A549 (cell line): ENCODE measurements at regions not wholly inside any gene's neighbourhood (a gene's known extent, or its start where the extent isn't known, plus 50 kb on each side); places are given as distances from the start of the nearest gene placed in this dataset.

Experiments
- ATAC-seq, 2 experiments: fragments of 200-7000 bp in 1 of 2; fragments of >200 bp in 1 of 2; cut with Nextera tagmentation in 1 of 2; cut with Tn5 transposase in 1 of 2; 3 replicates each; pipeline versions ENCODE4 v1.8.0 to v1.9.1; 2018 to 2020; ENCODE audit warnings: mild to moderate bottlenecking in 1 of 2, moderate library complexity in 1 of 2
- CTCF ChIA-PET: fragments of 300-600 bp; sonication (Branson Sonifier 250); formaldehyde crosslinking; extraction: SDS; loops from one replicate; lab custom pipeline; 2021; ENCODE audit warnings: antibody characterized with exemption, inconsistent platforms; lab: Yijun Ruan, JAX
- POLR2A ChIA-PET: fragments of 350-600 bp; formaldehyde crosslinking; extraction: SDS; loops from one replicate; lab custom pipeline; 2021; ENCODE audit warnings: antibody characterized with exemption, inconsistent platforms; lab: Yijun Ruan, JAX
- DNase-seq, 2 experiments: peaks; one replicate each; pipeline versions ENCODE4 v3.0.0 to v3.0.0-alpha.2; 2011 to 2016; ENCODE audit warnings: low read depth in 1 of 2, low spot score in 1 of 2
- FAIRE-seq: peaks from 2 replicates; lab custom pipeline; 2011; peaks lifted over from hg19 to GRCh38; lab: Jason Lieb, UNC
- H3K27ac ChIP-seq, 2 experiments: fragments of >200 bp; sonication (Bioruptor Twin); formaldehyde crosslinking; 3 replicates each; pipeline ENCODE4 v1.5.1; 2016 to 2017
- H3K4me1 ChIP-seq: fragments of >200 bp; sonication (Bioruptor Twin); formaldehyde crosslinking; 3 replicates; pipeline ENCODE4 v1.6.1; 2016
- H3K4me2 ChIP-seq: fragments of >200 bp; sonication (Bioruptor Twin); formaldehyde crosslinking; 3 replicates; pipeline ENCODE4 v1.6.1; 2016
- H3K4me3 ChIP-seq: fragments of >200 bp; sonication (Bioruptor Twin); formaldehyde crosslinking; 3 replicates; pipeline ENCODE4 v1.5.1; 2016
- H3K9me3 ChIP-seq: fragments of >200 bp; sonication (Bioruptor Twin); formaldehyde crosslinking; 3 replicates; pipeline ENCODE4 v1.6.1; 2016
- BHLHE40 ChIP-seq: IDR thresholded peaks from 2 replicates; pipeline ENCODE4 v1.6.1; 2012; ENCODE audit warnings: low read depth, low read length, inconsistent platforms
- CBX2 ChIP-seq: fragments of 200-600 bp; sonication (generic); IDR thresholded peaks from 2 replicates; pipeline ENCODE4 v1.6.1; 2016; ENCODE audit warnings: low read depth, mild to moderate bottlenecking, borderline replicate concordance
- CEBPB ChIP-seq, 2 experiments: fragments of >200 bp in 1 of 2; sonication (Bioruptor Twin) in 1 of 2; formaldehyde crosslinking in 1 of 2; IDR thresholded peaks; 2 replicates each; pipeline ENCODE4 v1.6.1; 2012 to 2016
- CHD4 ChIP-seq: fragments of 200-600 bp; sonication (generic); IDR thresholded peaks from 2 replicates; pipeline ENCODE4 v1.6.1; 2016; ENCODE audit warnings: antibody characterized with exemption, mild to moderate bottlenecking, borderline replicate concordance
- EHMT2 ChIP-seq: fragments of 200-600 bp; sonication (generic); IDR thresholded peaks from 2 replicates; pipeline ENCODE4 v1.6.1; 2016; ENCODE audit warnings: antibody characterized with exemption, low read depth, mild to moderate bottlenecking, moderate library complexity
- FOXS1 ChIP-seq: fragments of 250-450 bp; sonication (Bioruptor Pico); IDR thresholded peaks from 2 replicates; pipeline ENCODE4 v1.5.0; 2020; ENCODE audit warnings: mild to moderate bottlenecking, moderate library complexity
- GATA3 ChIP-seq: IDR thresholded peaks from 2 replicates; pipeline ENCODE4 v1.6.1; 2012; ENCODE audit warnings: borderline replicate concordance
- HOXB13 ChIP-seq: fragments of 250-450 bp; sonication (Bioruptor Pico); IDR thresholded peaks from 2 replicates; pipeline ENCODE4 v1.5.0; 2020; ENCODE audit warnings: low read depth, mild to moderate bottlenecking, moderate library complexity
- JUN ChIP-seq, 2 experiments: fragments of >200 bp; sonication (Bioruptor Twin); formaldehyde crosslinking; IDR thresholded peaks; 2 replicates in 1 of 2; 3 replicates in 1 of 2; pipeline ENCODE4 v1.6.1; 2016 to 2017
- JUNB ChIP-seq: fragments of >200 bp; sonication (Bioruptor Twin); formaldehyde crosslinking; IDR thresholded peaks from 2 replicates; pipeline ENCODE4 v1.6.1; 2016
- NFE2L2 ChIP-seq: fragments of 150-350 bp; conservative IDR thresholded peaks from 2 replicates; pipeline ENCODE4 v1.6.1; 2014; ENCODE audit warnings: low read length
- SMC3 ChIP-seq: fragments of >200 bp; sonication (Bioruptor Twin); formaldehyde crosslinking; IDR thresholded peaks from 3 replicates; pipeline ENCODE4 v1.6.1; 2018; ENCODE audit warnings: inconsistent platforms
- SREBF2 ChIP-seq: fragments of 450-650 bp; IDR thresholded peaks from 2 replicates; pipeline ENCODE4 v1.6.1; 2014; ENCODE audit warnings: mild to moderate bottlenecking, moderate library complexity
- TFCP2L1 ChIP-seq: fragments of 250-450 bp; sonication (Bioruptor Pico); IDR thresholded peaks from 2 replicates; pipeline ENCODE4 v1.5.0; 2021; ENCODE audit warnings: mild to moderate bottlenecking
- TP53 ChIP-seq: fragments of 250-450 bp; sonication (Bioruptor Pico); IDR thresholded peaks from 2 replicates; pipeline ENCODE4 v1.5.0; 2021; ENCODE audit warnings: mild to moderate bottlenecking, moderate library complexity
- ZFP36 ChIP-seq: fragments of 450-650 bp; IDR thresholded peaks from 2 replicates; pipeline ENCODE4 v1.6.1; 2014; ENCODE audit warnings: borderline replicate concordance; ENCODE audit not compliant: partially characterized antibody
- WGBS: methylation state at CpG from one replicate; pipeline ENCODE4 v1.1.6; 2017; ENCODE audit errors: missing lambda C conversion rate; 5-methylcytosine and 5-hydroxymethylcytosine counted together
- TF ChIP-seq, protein P1 (sequence below): fragments of >200 bp; sonication (Bioruptor Twin); formaldehyde crosslinking; IDR thresholded peaks from 2 replicates; pipeline ENCODE4 v1.6.1; 2016
- TF ChIP-seq, protein P2 (sequence below): IDR thresholded peaks from 2 replicates; pipeline ENCODE4 v1.6.1; 2012
- TF ChIP-seq, protein P3 (sequence below): fragments of 450-650 bp; IDR thresholded peaks from 2 replicates; pipeline ENCODE4 v1.6.1; 2014; ENCODE audit warnings: antibody characterized with exemption
- TF ChIP-seq, protein P4 (sequence below): fragments of 250-450 bp; sonication (Bioruptor Pico); IDR thresholded peaks from 2 replicates; pipeline ENCODE4 v1.5.0; 2020; ENCODE audit warnings: low read depth, mild to moderate bottlenecking, moderate library complexity
- TF ChIP-seq, protein P5 (sequence below): fragments of >200 bp; sonication (Bioruptor Twin); formaldehyde crosslinking; IDR thresholded peaks from 3 replicates; pipeline ENCODE4 v1.5.1; 2016

DNA sequence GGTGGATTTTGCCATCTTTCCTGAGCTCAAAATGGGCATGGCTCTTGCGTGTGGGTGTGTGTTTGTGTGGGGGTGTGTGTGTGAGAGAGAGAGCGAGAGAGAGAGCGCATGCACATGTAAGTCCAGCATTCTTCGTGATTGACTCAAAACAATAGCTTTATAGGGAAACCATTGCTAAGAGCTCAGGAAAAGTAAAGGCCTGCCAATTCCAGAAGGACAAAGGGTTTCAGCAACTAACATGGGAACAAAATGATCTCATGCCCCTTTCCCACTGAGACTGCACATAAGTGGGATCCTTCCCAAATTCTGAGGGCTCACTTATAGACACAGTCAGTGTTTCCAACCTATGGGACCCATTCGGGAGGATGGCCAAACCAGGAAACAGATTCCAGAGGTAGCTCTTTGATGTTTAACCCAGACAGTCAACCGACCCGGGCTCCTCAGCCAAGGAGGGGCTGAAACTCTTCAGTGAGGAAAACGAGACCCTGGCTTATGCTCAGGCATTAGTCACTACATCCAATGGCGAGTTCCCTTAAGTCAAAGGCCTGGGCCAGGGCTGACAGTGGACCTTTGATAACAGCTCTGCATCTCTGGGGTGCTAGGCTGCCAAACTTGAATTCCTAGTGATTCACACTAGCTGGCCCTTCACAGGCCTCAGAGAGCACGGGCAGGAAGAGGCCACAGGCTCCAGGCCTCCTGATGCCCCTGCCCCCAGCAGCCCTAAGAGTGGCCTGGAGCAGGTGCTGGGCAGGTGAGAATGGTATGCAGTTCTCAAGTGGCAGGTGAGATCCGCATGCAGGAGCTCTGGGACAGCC is 305.0 kb upstream of the C2CD4B start:
- FAIRE-seq = no peak
- no peaks in the 10 kb centered on the region for H3K9me3 ChIP-seq
- no peak overlapping the region for H3K27ac ChIP-seq
- H3K4me2 ChIP-seq = no peak overlapping the region
- ChIA-PET CTCF (interaction anchor here (0.6 to 1.7 kb wide), 8 partner anchors 9 to 113 kb away, joined by 3 to 6 read pairs (median 4); no protein-coding TSS in a partner anchor), POLR2A (no interaction called here)
- no peak for TF ChIP-seq NFE2L2
- H3K4me1 ChIP-seq = no peaks in the 10 kb centered on the region
- no peak for DNase-seq
- 76% methylated on average over 11 of the region's 11 CpGs for WGBS
- 0 out of 6 replicates have a peak, but pooled peaks of 1 of the 2 experiments have one; percentile 25 for ATAC-seq
- H3K4me3 ChIP-seq = no peak overlapping the region

DNA sequence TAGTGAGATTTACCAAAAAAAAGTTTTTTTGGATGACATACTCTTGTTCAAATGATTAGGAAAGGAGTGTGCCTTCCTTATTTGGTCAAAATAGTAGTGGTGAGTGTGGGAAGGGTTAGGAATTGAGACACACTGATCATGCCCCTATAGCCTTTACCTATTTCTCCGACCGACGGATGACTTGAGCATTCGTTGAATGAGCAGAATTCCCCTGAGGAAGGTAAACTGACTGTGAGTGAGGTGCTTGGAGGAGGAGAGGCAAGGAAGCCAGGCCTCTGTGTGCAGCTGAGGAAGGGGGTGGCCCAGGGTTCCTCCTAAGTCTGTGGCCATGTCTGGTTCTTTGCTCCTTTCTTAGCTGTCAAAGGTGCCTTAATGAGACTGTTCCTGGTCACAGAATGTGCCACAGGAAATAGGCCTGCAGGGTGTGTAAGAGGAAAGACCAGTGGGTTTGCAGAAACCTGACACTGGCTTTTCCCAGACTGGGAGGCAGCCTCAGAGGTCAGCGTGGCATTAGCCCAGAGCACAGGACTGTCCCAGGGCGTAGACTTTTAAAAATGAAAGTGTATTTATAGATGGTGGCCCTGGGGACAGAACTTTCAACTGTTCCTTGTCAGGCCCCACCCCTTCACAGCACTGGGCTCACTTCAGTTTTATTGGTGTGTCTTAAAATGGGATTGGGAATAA is 307.7 kb upstream of the C2CD4B start:
- no peak overlapping the region for H3K4me2 ChIP-seq
- WGBS = 83% methylated on average over 6 of the region's 6 CpGs
- FAIRE-seq (no peak), ATAC-seq (peak in 1 of 2 experiments; percentile 36; a peak in 2 of 6 replicates), DNase-seq (no peak)
- CTCF ChIA-PET = no interaction called here
- H3K27ac ChIP-seq = no peak overlapping the region
- no peaks in the 10 kb centered on the region for H3K9me3 ChIP-seq
- POLR2A ChIA-PET = no interaction called here
- no peak overlapping the region for H3K4me3 ChIP-seq
- no peaks in the 10 kb centered on the region for H3K4me1 ChIP-seq
- TF ChIP-seq JUN (IDR thresholded peaks at IDR 0.05) = no peak
- no peak for TF ChIP-seq CEBPB (IDR thresholded peaks at IDR 0.05)
- TF ChIP-seq GATA3 = no peak
- TF ChIP-seq TP53 = no peak
- TF ChIP-seq CHD4 = no peak
- TF ChIP-seq NFE2L2 = no peak
- no peak for TF ChIP-seq TFCP2L1 (CRISPR knock-in tag)
- TF ChIP-seq, protein P1, sequence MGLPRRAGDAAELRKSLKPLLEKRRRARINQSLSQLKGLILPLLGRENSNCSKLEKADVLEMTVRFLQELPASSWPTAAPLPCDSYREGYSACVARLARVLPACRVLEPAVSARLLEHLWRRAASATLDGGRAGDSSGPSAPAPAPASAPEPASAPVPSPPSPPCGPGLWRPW = no peak
- no peak for TF ChIP-seq ZFP36
- TF ChIP-seq, protein P2, sequence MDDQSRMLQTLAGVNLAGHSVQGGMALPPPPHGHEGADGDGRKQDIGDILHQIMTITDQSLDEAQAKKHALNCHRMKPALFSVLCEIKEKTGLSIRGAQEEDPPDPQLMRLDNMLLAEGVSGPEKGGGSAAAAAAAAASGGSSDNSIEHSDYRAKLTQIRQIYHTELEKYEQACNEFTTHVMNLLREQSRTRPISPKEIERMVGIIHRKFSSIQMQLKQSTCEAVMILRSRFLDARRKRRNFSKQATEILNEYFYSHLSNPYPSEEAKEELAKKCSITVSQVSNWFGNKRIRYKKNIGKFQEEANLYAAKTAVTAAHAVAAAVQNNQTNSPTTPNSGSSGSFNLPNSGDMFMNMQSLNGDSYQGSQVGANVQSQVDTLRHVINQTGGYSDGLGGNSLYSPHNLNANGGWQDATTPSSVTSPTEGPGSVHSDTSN = no peak
- no peak for TF ChIP-seq SREBF2
- no peak for TF ChIP-seq HOXB13 (CRISPR knock-in tag)
- no peak for TF ChIP-seq EHMT2
- TF ChIP-seq, protein P3, sequence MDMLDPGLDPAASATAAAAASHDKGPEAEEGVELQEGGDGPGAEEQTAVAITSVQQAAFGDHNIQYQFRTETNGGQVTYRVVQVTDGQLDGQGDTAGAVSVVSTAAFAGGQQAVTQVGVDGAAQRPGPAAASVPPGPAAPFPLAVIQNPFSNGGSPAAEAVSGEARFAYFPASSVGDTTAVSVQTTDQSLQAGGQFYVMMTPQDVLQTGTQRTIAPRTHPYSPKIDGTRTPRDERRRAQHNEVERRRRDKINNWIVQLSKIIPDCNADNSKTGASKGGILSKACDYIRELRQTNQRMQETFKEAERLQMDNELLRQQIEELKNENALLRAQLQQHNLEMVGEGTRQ = no peak
- TF ChIP-seq, protein P4, sequence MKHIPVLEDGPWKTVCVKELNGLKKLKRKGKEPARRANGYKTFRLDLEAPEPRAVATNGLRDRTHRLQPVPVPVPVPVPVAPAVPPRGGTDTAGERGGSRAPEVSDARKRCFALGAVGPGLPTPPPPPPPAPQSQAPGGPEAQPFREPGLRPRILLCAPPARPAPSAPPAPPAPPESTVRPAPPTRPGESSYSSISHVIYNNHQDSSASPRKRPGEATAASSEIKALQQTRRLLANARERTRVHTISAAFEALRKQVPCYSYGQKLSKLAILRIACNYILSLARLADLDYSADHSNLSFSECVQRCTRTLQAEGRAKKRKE (CRISPR knock-in tag) = no peak
- no peak for TF ChIP-seq FOXS1
- TF ChIP-seq, all 56 proteins: peak for 0

DNA sequence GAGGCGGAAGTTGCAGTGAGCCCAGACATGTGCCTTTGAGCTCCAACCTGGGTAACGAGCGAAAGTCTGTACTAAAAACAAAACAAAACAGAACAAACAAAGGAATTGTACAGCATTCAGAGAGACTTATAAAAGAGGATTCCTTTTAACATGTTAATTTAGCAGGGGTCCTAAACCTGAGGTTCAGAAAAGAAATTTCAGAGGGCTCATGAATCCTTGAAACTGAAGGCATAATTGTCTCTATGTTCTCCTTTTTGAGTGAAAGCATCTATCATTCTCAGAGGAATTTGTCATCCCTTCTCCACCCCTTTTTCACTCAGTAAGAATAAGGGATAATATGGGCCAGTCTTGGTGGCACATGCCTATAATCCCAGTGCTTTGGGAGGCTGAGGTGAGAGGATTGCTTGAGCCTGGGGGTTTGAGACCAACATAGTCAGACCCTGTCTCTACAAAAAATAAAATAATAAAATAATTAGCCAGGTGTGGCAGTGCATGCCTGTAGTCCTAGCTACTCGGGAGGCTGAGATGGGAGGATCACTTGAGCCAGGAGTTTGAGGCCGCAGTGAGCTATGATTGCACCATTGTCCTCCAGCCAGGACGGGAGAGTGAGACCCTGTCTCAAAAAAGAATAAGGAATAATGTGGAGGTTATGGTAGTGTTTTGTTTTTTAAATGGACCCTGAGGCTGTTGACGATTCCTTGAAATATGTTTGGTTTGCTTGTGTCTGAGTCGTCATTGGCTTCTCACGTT is 309.1 kb upstream of the C2CD4B start:
- H3K4me2 ChIP-seq = no peak overlapping the region
- ChIA-PET CTCF (interaction anchor here (0.8 to 1.1 kb wide), 2 partner anchors 13 to 42 kb away, joined by 3 read pairs; no protein-coding TSS in a partner anchor), POLR2A (no interaction called here)
- no peak overlapping the region for H3K4me3 ChIP-seq
- no peaks in the 10 kb centered on the region for H3K9me3 ChIP-seq
- TF ChIP-seq SMC3 (no peak), BHLHE40 (no peak), CBX2 (no peak), ZFP36 (no peak), JUNB (no peak)
- TF ChIP-seq, protein P5, sequence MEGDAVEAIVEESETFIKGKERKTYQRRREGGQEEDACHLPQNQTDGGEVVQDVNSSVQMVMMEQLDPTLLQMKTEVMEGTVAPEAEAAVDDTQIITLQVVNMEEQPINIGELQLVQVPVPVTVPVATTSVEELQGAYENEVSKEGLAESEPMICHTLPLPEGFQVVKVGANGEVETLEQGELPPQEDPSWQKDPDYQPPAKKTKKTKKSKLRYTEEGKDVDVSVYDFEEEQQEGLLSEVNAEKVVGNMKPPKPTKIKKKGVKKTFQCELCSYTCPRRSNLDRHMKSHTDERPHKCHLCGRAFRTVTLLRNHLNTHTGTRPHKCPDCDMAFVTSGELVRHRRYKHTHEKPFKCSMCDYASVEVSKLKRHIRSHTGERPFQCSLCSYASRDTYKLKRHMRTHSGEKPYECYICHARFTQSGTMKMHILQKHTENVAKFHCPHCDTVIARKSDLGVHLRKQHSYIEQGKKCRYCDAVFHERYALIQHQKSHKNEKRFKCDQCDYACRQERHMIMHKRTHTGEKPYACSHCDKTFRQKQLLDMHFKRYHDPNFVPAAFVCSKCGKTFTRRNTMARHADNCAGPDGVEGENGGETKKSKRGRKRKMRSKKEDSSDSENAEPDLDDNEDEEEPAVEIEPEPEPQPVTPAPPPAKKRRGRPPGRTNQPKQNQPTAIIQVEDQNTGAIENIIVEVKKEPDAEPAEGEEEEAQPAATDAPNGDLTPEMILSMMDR = no peak
- 77% methylated on average over 9 of the region's 9 CpGs for WGBS
- DNase-seq (no peak), ATAC-seq (no peak), FAIRE-seq (no peak)
- H3K4me1 ChIP-seq = no peaks in the 10 kb centered on the region
- H3K27ac ChIP-seq = no peak overlapping the region
